ENCODE measurements at regions not wholly inside any gene's neighbourhood (a gene's known extent, or its start where the extent isn't known, plus 50 kb on each side); places are given as distances from the start of the nearest gene placed in this dataset.
"Not testable (repeated sequence)": the region's sequence is repeated elsewhere in the genome, so short reads cannot be mapped to it uniquely, and the experiment has no call there.

DNA sequence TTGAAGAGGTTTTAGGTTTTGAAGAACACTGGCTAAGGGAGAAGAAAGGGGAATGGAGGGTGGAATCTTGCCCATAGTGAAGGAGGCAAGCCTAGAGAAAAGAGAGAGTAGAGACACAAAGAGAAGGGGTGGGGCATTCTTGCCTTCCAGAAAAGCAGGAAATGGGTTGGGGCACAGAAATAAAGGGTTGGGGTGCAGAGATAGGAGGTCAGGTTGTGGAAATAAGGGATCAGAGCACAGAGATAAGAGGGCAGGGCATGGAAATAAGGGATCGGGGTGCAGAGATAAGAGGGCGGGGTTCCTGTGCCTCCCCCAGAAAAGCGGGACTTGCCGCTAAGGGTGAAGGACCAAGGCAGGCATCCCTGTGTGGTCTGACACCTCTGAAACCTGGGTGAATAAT, 69.9 kb downstream of the ALG1L2 start:
- H3K9ac ChIP-seq (ENCODE audit: low read length); H3K18ac ChIP-seq (ENCODE audit: low read length); H3K4ac ChIP-seq (ENCODE audit: low read depth, low read length); DNase-seq; H3K27ac ChIP-seq (ENCODE audit: low read depth, low read length); H2BK5ac ChIP-seq (ENCODE audit: low read length); H4K5ac ChIP-seq (ENCODE audit: low read length); H3K4me1 ChIP-seq (ENCODE audit: control insufficient read depth, low read depth, low read length); H3K23ac ChIP-seq (ENCODE audit: low read length); H3K36me3 ChIP-seq (ENCODE audit: control insufficient read depth, insufficient read depth, low read length); H2BK120ac ChIP-seq (ENCODE audit: low read depth, low read length); H3K4me3 ChIP-seq (ENCODE audit: low read length); H3K56ac ChIP-seq (ENCODE audit: low read length); H3K79me2 ChIP-seq (ENCODE audit: control insufficient read depth, insufficient read depth, low read length); H3K27me3 ChIP-seq (ENCODE audit: insufficient read depth, low read length, poor library complexity); H3K4me2 ChIP-seq (ENCODE audit: low read length); H3K79me1 ChIP-seq (ENCODE audit: low read length); H2AK5ac ChIP-seq (ENCODE audit: low read length); H4K8ac ChIP-seq (ENCODE audit: low read depth, low read length); H2BK15ac ChIP-seq (replicated peaks; ENCODE audit: low read depth): not testable (repeated sequence)
- WGBS (ENCODE audit: extremely low coverage, insufficient coverage, low lambda C conversion rate): no CpG with 5 or more reads among the region's 4 CpGs

DNA sequence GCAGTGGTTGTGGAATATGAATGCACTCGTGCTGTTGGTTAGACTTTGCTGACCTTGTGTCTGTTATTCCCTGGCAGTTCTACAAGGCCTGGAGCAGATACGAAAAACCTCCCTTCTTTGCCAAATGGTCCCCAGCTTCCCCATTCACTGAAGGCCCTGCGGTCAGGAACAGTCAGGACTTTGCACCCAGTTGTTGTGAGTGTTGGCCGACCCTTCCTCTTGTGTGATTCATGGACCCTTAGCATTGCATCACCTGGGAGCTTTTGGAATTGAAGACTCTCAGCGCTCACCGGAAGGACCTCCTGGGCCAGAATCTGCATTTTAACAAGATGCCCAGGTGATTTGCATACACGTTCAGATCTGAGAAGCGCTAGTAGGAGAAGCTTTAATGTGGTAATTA, 71.6 kb downstream of the ALG1L2 start:
- H3K27ac ChIP-seq (ENCODE audit: low read depth, low read length); H3K23ac ChIP-seq (ENCODE audit: low read length); DNase-seq; H3K79me2 ChIP-seq (ENCODE audit: control insufficient read depth, insufficient read depth, low read length); H4K5ac ChIP-seq (ENCODE audit: low read length); H2BK120ac ChIP-seq (ENCODE audit: low read depth, low read length); H3K4me2 ChIP-seq (ENCODE audit: low read length); H4K8ac ChIP-seq (ENCODE audit: low read depth, low read length); H3K18ac ChIP-seq (ENCODE audit: low read length); H2AK5ac ChIP-seq (ENCODE audit: low read length); H3K4me3 ChIP-seq (ENCODE audit: low read length); H3K4me1 ChIP-seq (ENCODE audit: control insufficient read depth, low read depth, low read length); H3K79me1 ChIP-seq (ENCODE audit: low read length); H2BK15ac ChIP-seq (replicated peaks; ENCODE audit: low read depth); H3K27me3 ChIP-seq (ENCODE audit: insufficient read depth, low read length, poor library complexity); H3K36me3 ChIP-seq (ENCODE audit: control insufficient read depth, insufficient read depth, low read length); H2BK5ac ChIP-seq (ENCODE audit: low read length); H3K4ac ChIP-seq (ENCODE audit: low read depth, low read length); H3K9ac ChIP-seq (ENCODE audit: low read length): not testable (repeated sequence)
- WGBS (ENCODE audit: extremely low coverage, insufficient coverage, low lambda C conversion rate): no CpG with 5 or more reads among the region's 8 CpGs
- H3K56ac ChIP-seq (ENCODE audit: low read length): peak overlapping the region; percentile 42

DNA sequence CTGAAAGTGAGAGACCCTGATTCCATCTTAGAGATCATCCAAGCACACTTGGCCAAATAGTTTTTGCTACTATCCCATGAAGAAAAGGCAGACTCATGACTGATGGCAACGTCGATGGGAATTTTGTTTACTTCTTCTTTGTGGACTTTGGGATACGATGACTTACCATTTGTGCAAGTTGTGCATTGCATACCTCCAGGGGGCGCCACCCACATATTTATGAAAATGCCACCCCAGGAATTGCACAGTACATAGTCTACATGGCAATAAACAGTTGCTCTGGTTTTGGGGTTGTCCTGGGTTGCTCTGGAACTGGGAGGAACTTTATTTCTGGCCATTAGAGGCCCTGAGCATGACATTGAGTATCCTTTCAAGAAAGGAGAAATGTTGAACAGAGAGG, 73.8 kb downstream of the ALG1L2 start:
- H2BK15ac ChIP-seq (replicated peaks; ENCODE audit: low read depth); H3K4ac ChIP-seq (ENCODE audit: low read depth, low read length); H2BK5ac ChIP-seq (ENCODE audit: low read length); H3K79me1 ChIP-seq (ENCODE audit: low read length); H3K27me3 ChIP-seq (ENCODE audit: insufficient read depth, low read length, poor library complexity); H3K79me2 ChIP-seq (ENCODE audit: control insufficient read depth, insufficient read depth, low read length); H3K56ac ChIP-seq (ENCODE audit: low read length); H3K4me2 ChIP-seq (ENCODE audit: low read length); H3K18ac ChIP-seq (ENCODE audit: low read length); H4K5ac ChIP-seq (ENCODE audit: low read length); H4K8ac ChIP-seq (ENCODE audit: low read depth, low read length); H3K27ac ChIP-seq (ENCODE audit: low read depth, low read length); H3K9ac ChIP-seq (ENCODE audit: low read length); H3K4me3 ChIP-seq (ENCODE audit: low read length); H3K4me1 ChIP-seq (ENCODE audit: control insufficient read depth, low read depth, low read length); H3K23ac ChIP-seq (ENCODE audit: low read length); H2AK5ac ChIP-seq (ENCODE audit: low read length); H2BK120ac ChIP-seq (ENCODE audit: low read depth, low read length); DNase-seq; H3K36me3 ChIP-seq (ENCODE audit: control insufficient read depth, insufficient read depth, low read length): not testable (repeated sequence)
- no CpG with 5 or more reads among the region's 4 CpGs for WGBS (ENCODE audit: extremely low coverage, insufficient coverage, low lambda C conversion rate)

DNA sequence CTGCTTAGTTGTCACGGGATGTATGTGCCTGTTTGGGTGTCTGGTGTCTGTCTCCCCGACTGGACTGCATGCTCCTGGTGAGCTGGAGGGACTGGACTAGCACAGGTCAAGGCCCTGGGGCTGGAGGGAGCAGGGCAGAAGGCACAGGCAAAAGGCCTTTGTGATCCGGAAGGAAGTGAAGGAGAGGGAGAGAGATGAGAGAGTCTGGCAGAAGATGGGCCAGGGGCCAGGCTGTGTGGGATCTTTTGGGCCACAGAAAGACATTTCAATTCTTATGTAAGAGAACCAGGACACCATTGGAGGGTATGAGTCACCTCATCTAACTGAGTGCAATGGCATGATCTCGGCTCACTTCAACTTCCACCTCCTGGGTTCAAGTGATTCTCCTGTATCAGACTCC, 85.2 kb downstream of the ALG1L2 start:
- not testable (repeated sequence) for H2BK5ac ChIP-seq (ENCODE audit: low read length); H3K56ac ChIP-seq (ENCODE audit: low read length); DNase-seq; H2BK120ac ChIP-seq (ENCODE audit: low read depth, low read length); H4K5ac ChIP-seq (ENCODE audit: low read length); H3K4me1 ChIP-seq (ENCODE audit: control insufficient read depth, low read depth, low read length); H3K18ac ChIP-seq (ENCODE audit: low read length); H3K36me3 ChIP-seq (ENCODE audit: control insufficient read depth, insufficient read depth, low read length); H3K79me2 ChIP-seq (ENCODE audit: control insufficient read depth, insufficient read depth, low read length); H3K9ac ChIP-seq (ENCODE audit: low read length); H4K8ac ChIP-seq (ENCODE audit: low read depth, low read length); H3K27me3 ChIP-seq (ENCODE audit: insufficient read depth, low read length, poor library complexity); H3K4me2 ChIP-seq (ENCODE audit: low read length); H3K79me1 ChIP-seq (ENCODE audit: low read length); H3K4ac ChIP-seq (ENCODE audit: low read depth, low read length); H3K4me3 ChIP-seq (ENCODE audit: low read length); H3K23ac ChIP-seq (ENCODE audit: low read length); H3K27ac ChIP-seq (ENCODE audit: low read depth, low read length); H2AK5ac ChIP-seq (ENCODE audit: low read length); H2BK15ac ChIP-seq (replicated peaks; ENCODE audit: low read depth)
- no CpG with 5 or more reads among the region's 4 CpGs for WGBS (ENCODE audit: extremely low coverage, insufficient coverage, low lambda C conversion rate)

DNA sequence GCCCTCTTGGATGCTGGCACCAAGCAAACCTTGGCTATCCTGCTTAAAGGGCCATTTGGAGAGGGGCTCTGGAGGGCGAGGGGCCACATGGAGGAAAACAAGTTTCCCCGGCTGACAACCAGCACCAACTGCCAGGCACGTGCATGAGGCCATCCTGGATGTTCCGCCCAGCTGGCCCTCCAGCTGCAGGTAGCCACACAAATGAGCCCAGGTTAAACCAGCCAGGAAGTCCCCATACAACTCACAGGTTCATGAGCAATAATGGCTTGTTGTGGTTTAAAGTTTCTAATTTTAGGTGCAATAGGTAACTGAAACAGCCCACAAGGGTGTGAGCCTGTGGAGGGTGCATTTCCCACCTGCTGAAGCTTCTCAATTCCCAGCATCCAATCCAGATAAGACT, 93.6 kb downstream of the ALG1L2 start:
- H3K36me3 ChIP-seq (ENCODE audit: control insufficient read depth, insufficient read depth, low read length); H3K23ac ChIP-seq (ENCODE audit: low read length); H3K56ac ChIP-seq (ENCODE audit: low read length); H4K5ac ChIP-seq (ENCODE audit: low read length); H3K4me1 ChIP-seq (ENCODE audit: control insufficient read depth, low read depth, low read length); H3K27ac ChIP-seq (ENCODE audit: low read depth, low read length); H3K4me2 ChIP-seq (ENCODE audit: low read length); DNase-seq; H3K79me2 ChIP-seq (ENCODE audit: control insufficient read depth, insufficient read depth, low read length); H3K27me3 ChIP-seq (ENCODE audit: insufficient read depth, low read length, poor library complexity); H3K18ac ChIP-seq (ENCODE audit: low read length); H3K79me1 ChIP-seq (ENCODE audit: low read length); H3K9ac ChIP-seq (ENCODE audit: low read length); H2AK5ac ChIP-seq (ENCODE audit: low read length); H3K4ac ChIP-seq (ENCODE audit: low read depth, low read length); H4K8ac ChIP-seq (ENCODE audit: low read depth, low read length); H2BK15ac ChIP-seq (replicated peaks; ENCODE audit: low read depth); H3K4me3 ChIP-seq (ENCODE audit: low read length): not testable (repeated sequence)
- no CpG with 5 or more reads among the region's 4 CpGs for WGBS (ENCODE audit: extremely low coverage, insufficient coverage, low lambda C conversion rate)
- Histone ChIP-seq H2BK120ac (ENCODE audit: low read depth, low read length) (peak overlapping the region; percentile 61), H2BK5ac (ENCODE audit: low read length) (peak overlapping the region; percentile 63)

DNA sequence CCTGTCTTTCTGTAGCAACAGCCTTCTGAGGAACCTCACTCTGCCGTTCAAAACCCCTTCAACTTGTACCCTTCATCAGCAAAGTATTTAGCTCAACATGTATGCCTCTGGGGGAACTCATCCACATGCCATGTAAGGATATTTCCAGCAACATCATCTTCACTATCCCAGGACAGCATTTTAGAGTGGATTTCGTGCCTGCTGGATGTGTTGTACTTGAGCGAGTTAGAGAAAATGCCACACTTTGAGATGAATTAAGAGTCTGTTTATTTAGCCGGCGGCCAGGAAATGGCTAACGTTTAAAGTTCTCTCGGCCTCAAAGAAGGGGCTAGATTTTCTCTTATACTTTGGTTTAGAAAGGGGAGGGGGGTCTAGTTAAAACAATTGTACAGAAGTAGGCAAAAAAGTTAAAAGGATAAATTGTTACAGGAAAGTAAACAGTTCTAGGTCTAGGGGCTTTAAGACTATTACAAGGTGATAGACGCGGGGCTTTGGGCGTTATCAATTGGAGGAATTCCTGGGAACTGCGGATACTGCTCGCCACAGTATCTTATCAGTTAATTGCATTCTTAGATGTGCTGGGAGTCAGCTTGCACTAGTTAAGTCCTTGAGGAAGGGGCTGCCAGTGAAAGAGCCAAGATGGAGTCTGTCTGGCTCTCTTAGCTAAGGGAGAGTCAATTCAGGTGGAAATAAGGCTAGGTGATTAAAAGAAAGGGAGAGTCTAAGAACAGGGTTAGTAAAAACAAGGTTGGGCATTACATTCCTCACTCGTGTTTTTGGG, 95.0 kb downstream of the ALG1L2 start:
- Histone ChIP-seq H2BK5ac (ENCODE audit: low read length) (peak overlapping the region; percentile 92), H3K18ac (ENCODE audit: low read length) (peak overlapping the region; percentile 70), H3K9ac (ENCODE audit: low read length) (peak overlapping the region; percentile 32), H2BK120ac (ENCODE audit: low read depth, low read length) (peak overlapping the region; percentile 51), H3K27ac (ENCODE audit: low read depth, low read length) (peak overlapping the region; percentile 71), H3K4ac (ENCODE audit: low read depth, low read length) (peak overlapping the region; percentile 79), H3K56ac (ENCODE audit: low read length) (peak overlapping the region; percentile 73)
- H4K8ac ChIP-seq (ENCODE audit: low read depth, low read length); H3K79me2 ChIP-seq (ENCODE audit: control insufficient read depth, insufficient read depth, low read length); H2AK5ac ChIP-seq (ENCODE audit: low read length); H3K36me3 ChIP-seq (ENCODE audit: control insufficient read depth, insufficient read depth, low read length); H3K27me3 ChIP-seq (ENCODE audit: insufficient read depth, low read length, poor library complexity); H2BK15ac ChIP-seq (replicated peaks; ENCODE audit: low read depth); H4K5ac ChIP-seq (ENCODE audit: low read length); H3K23ac ChIP-seq (ENCODE audit: low read length); H3K79me1 ChIP-seq (ENCODE audit: low read length); H3K4me3 ChIP-seq (ENCODE audit: low read length); H3K4me2 ChIP-seq (ENCODE audit: low read length); H3K4me1 ChIP-seq (ENCODE audit: control insufficient read depth, low read depth, low read length): not testable (repeated sequence)
- WGBS (ENCODE audit: extremely low coverage, insufficient coverage, low lambda C conversion rate): no CpG with 5 or more reads among the region's 13 CpGs
- DNase-seq: peak; percentile 91

Measured in mesendoderm (in vitro differentiated cells).